ENCODE measurements at regions not wholly inside any gene's neighbourhood (a gene's known extent, or its start where the extent isn't known, plus 50 kb on each side); places are given as distances from the start of the nearest gene placed in this dataset.

- no peaks in the 10 kb centered on the region for H3K27me3 ChIP-seq (ENCODE audit: insufficient read depth, insufficient read length)
- H3K36me3 ChIP-seq (ENCODE audit: insufficient read depth, insufficient read length, low read length) = no peaks in the 10 kb centered on the region
Observed at GRCh38 chr18:78494204-78495085, 485.2 kb upstream of the SALL3 start.

GRCh38 chr18:78495550-78495949 is 484.1 kb upstream of the SALL3 start:
- Histone ChIP-seq H3K9me3 (ENCODE audit: insufficient read depth, low read length) (peaks cover 31% of the 10 kb centered on the region), H3K4me1 (ENCODE audit: insufficient read depth, insufficient read length) (no peaks in the 10 kb centered on the region), H3K36me3 (ENCODE audit: insufficient read depth, insufficient read length, low read length) (no peaks in the 10 kb centered on the region), H3K9ac (ENCODE audit: insufficient read length, low read depth) (no peak overlapping the region), H3K4me3 (ENCODE audit: insufficient read length, low read depth) (no peak overlapping the region), H3K27me3 (ENCODE audit: insufficient read depth, insufficient read length) (no peaks in the 10 kb centered on the region)
- TF ChIP-seq YY1 (IDR thresholded peaks at IDR 0.05; ENCODE audit: insufficient read depth, insufficient read length) = no peak
- TF ChIP-seq SUZ12 (IDR thresholded peaks at IDR 0.05; ENCODE audit: extremely low read depth, insufficient read depth, insufficient read length) = no peak
- no peak for TF ChIP-seq ZNF274 (IDR thresholded peaks at IDR 0.05; ENCODE audit: low read depth, low read length)
- DNase-seq (ENCODE audit: low read depth, low spot score) = no peak

More at GRCh38 chr18:78494204-78495085, 485.2 kb upstream of the SALL3 start:
- Histone ChIP-seq H3K4me1 (ENCODE audit: insufficient read depth, insufficient read length) (no peaks in the 10 kb centered on the region), H3K9ac (ENCODE audit: insufficient read length, low read depth) (no peak overlapping the region), H3K4me3 (ENCODE audit: insufficient read length, low read depth) (no peak overlapping the region), H3K9me3 (ENCODE audit: insufficient read depth, low read length) (peaks cover 31% of the 10 kb centered on the region)
- no peak for DNase-seq (ENCODE audit: low read depth, low spot score)
- TF ChIP-seq YY1 (IDR thresholded peaks at IDR 0.05; ENCODE audit: insufficient read depth, insufficient read length) (no peak), ZNF274 (IDR thresholded peaks at IDR 0.05; ENCODE audit: low read depth, low read length) (no peak), SUZ12 (IDR thresholded peaks at IDR 0.05; ENCODE audit: extremely low read depth, insufficient read depth, insufficient read length) (no peak)

GRCh38 chr18:78496079-78496478 is 483.5 kb upstream of the SALL3 start:
- H3K4me3 ChIP-seq (ENCODE audit: insufficient read length, low read depth) = no peak overlapping the region
- no peak overlapping the region for H3K9ac ChIP-seq (ENCODE audit: insufficient read length, low read depth)
- peaks cover 31% of the 10 kb centered on the region for H3K9me3 ChIP-seq (ENCODE audit: insufficient read depth, low read length)
- H3K27me3 ChIP-seq (ENCODE audit: insufficient read depth, insufficient read length) = no peaks in the 10 kb centered on the region
- no peaks in the 10 kb centered on the region for H3K4me1 ChIP-seq (ENCODE audit: insufficient read depth, insufficient read length)
- no peaks in the 10 kb centered on the region for H3K36me3 ChIP-seq (ENCODE audit: insufficient read depth, insufficient read length, low read length)
- no peak for DNase-seq (ENCODE audit: low read depth, low spot score)
- TF ChIP-seq SUZ12 (IDR thresholded peaks at IDR 0.05; ENCODE audit: extremely low read depth, insufficient read depth, insufficient read length) = no peak
- TF ChIP-seq ZNF274 (IDR thresholded peaks at IDR 0.05; ENCODE audit: low read depth, low read length) = no peak
- no peak for TF ChIP-seq YY1 (IDR thresholded peaks at IDR 0.05; ENCODE audit: insufficient read depth, insufficient read length)

- H3K9ac ChIP-seq (ENCODE audit: insufficient read length, low read depth) = no peak overlapping the region
- no peaks in the 10 kb centered on the region for H3K27me3 ChIP-seq (ENCODE audit: insufficient read depth, insufficient read length)
- DNase-seq (ENCODE audit: low read depth, low spot score) = no peak
- H3K36me3 ChIP-seq (ENCODE audit: insufficient read depth, insufficient read length, low read length) = no peaks in the 10 kb centered on the region
- no peak for TF ChIP-seq YY1 (IDR thresholded peaks at IDR 0.05; ENCODE audit: insufficient read depth, insufficient read length)
- no peak for TF ChIP-seq SUZ12 (IDR thresholded peaks at IDR 0.05; ENCODE audit: extremely low read depth, insufficient read depth, insufficient read length)
- TF ChIP-seq ZNF274 (IDR thresholded peaks at IDR 0.05; ENCODE audit: low read depth, low read length) = no peak
- peaks cover 22% of the 10 kb centered on the region for H3K9me3 ChIP-seq (ENCODE audit: insufficient read depth, low read length)
- no peaks in the 10 kb centered on the region for H3K4me1 ChIP-seq (ENCODE audit: insufficient read depth, insufficient read length)
- no peak overlapping the region for H3K4me3 ChIP-seq (ENCODE audit: insufficient read length, low read depth)
Observed at GRCh38 chr18:78497641-78498040, 482.0 kb upstream of the SALL3 start.

GRCh38 chr18:78499586-78499985 is 480.0 kb upstream of the SALL3 start:
- TF ChIP-seq YY1 (IDR thresholded peaks at IDR 0.05; ENCODE audit: insufficient read depth, insufficient read length) (no peak), ZNF274 (IDR thresholded peaks at IDR 0.05; ENCODE audit: low read depth, low read length) (no peak), SUZ12 (IDR thresholded peaks at IDR 0.05; ENCODE audit: extremely low read depth, insufficient read depth, insufficient read length) (no peak)
- Histone ChIP-seq H3K4me3 (ENCODE audit: insufficient read length, low read depth) (no peak overlapping the region), H3K27me3 (ENCODE audit: insufficient read depth, insufficient read length) (no peaks in the 10 kb centered on the region), H3K9ac (ENCODE audit: insufficient read length, low read depth) (no peak overlapping the region), H3K9me3 (ENCODE audit: insufficient read depth, low read length) (0 out of 2 replicates have a peak, but pooled peaks cover 6% of the 10 kb centered on the region), H3K36me3 (ENCODE audit: insufficient read depth, insufficient read length, low read length) (no peaks in the 10 kb centered on the region), H3K4me1 (ENCODE audit: insufficient read depth, insufficient read length) (no peaks in the 10 kb centered on the region)
- no peak for DNase-seq (ENCODE audit: low read depth, low spot score)

- H3K4me1 ChIP-seq (ENCODE audit: insufficient read depth, insufficient read length) = no peaks in the 10 kb centered on the region
- TF ChIP-seq YY1 (IDR thresholded peaks at IDR 0.05; ENCODE audit: insufficient read depth, insufficient read length) = no peak
- TF ChIP-seq ZNF274 (IDR thresholded peaks at IDR 0.05; ENCODE audit: low read depth, low read length) = no peak
- no peak for TF ChIP-seq SUZ12 (IDR thresholded peaks at IDR 0.05; ENCODE audit: extremely low read depth, insufficient read depth, insufficient read length)
- no peak overlapping the region for H3K9ac ChIP-seq (ENCODE audit: insufficient read length, low read depth)
- H3K36me3 ChIP-seq (ENCODE audit: insufficient read depth, insufficient read length, low read length) = no peaks in the 10 kb centered on the region
- DNase-seq (ENCODE audit: low read depth, low spot score) = no peak
- no peaks in the 10 kb centered on the region for H3K27me3 ChIP-seq (ENCODE audit: insufficient read depth, insufficient read length)
- no peaks in the 10 kb centered on the region for H3K9me3 ChIP-seq (ENCODE audit: insufficient read depth, low read length)
- H3K4me3 ChIP-seq (ENCODE audit: insufficient read length, low read depth) = no peak overlapping the region
Observed at GRCh38 chr18:78501251-78501650, 478.4 kb upstream of the SALL3 start.

- DNase-seq (ENCODE audit: low read depth, low spot score) = no peak
- H3K9ac ChIP-seq (ENCODE audit: insufficient read length, low read depth) = no peak overlapping the region
- H3K9me3 ChIP-seq (ENCODE audit: insufficient read depth, low read length) = no peaks in the 10 kb centered on the region
- no peaks in the 10 kb centered on the region for H3K36me3 ChIP-seq (ENCODE audit: insufficient read depth, insufficient read length, low read length)
- no peaks in the 10 kb centered on the region for H3K4me1 ChIP-seq (ENCODE audit: insufficient read depth, insufficient read length)
- no peaks in the 10 kb centered on the region for H3K27me3 ChIP-seq (ENCODE audit: insufficient read depth, insufficient read length)
- TF ChIP-seq SUZ12 (IDR thresholded peaks at IDR 0.05; ENCODE audit: extremely low read depth, insufficient read depth, insufficient read length) (no peak), YY1 (IDR thresholded peaks at IDR 0.05; ENCODE audit: insufficient read depth, insufficient read length) (no peak), ZNF274 (IDR thresholded peaks at IDR 0.05; ENCODE audit: low read depth, low read length) (no peak)
- H3K4me3 ChIP-seq (ENCODE audit: insufficient read length, low read depth) = no peak overlapping the region
Observed at GRCh38 chr18:78503129-78503528, 476.5 kb upstream of the SALL3 start.
